ENCODE measurements at regions not wholly inside any gene's neighbourhood (a gene's known extent, or its start where the extent isn't known, plus 50 kb on each side); places are given as distances from the start of the nearest gene placed in this dataset.

DNA sequence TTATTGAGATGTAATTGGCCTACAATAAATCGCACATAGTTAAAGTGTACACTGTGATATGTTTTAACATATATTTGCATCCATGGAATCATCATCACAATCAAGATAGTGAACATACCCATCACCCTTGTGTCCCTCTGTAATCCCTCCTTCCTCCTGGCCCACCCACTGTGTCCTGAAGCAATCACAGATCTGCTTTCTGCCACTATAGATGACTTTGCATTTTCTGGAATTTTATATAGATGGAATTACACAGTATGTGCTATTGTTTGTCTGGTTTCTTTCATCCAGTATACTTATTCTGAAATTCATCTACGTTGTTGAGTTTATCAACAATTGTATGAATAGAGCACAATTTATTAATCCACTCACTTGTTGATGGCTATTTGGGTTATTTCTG lies 181.3 kb downstream of the SNX10 start:
- no peak overlapping the region for H2AFZ ChIP-seq (ENCODE audit: low read length)
- H3K4me3 ChIP-seq (ENCODE audit: low read length) = no peak overlapping the region
- no peak for DNase-seq
- no peaks in the 10 kb centered on the region for H3K9me3 ChIP-seq (ENCODE audit: low read length)
- no peaks in the 10 kb centered on the region for H4K20me1 ChIP-seq (ENCODE audit: insufficient read depth, low read depth, low read length)
- H3K27ac ChIP-seq (ENCODE audit: low read length) = no peak overlapping the region
- no peaks in the 10 kb centered on the region for H3K79me2 ChIP-seq (ENCODE audit: low read length)
- no peaks in the 10 kb centered on the region for H3K9me2 ChIP-seq (replicated peaks; ENCODE audit: insufficient read depth, low read length)
- H3K4me1 ChIP-seq (ENCODE audit: low read length) = no peaks in the 10 kb centered on the region
- no peaks in the 10 kb centered on the region for H3K27me3 ChIP-seq (ENCODE audit: low read length)
- no peaks in the 10 kb centered on the region for H3K36me3 ChIP-seq (ENCODE audit: insufficient read depth, low read length)
- H3K4me2 ChIP-seq (ENCODE audit: low read depth, low read length, poor library complexity, severe bottlenecking) = no peak overlapping the region
- H3K9ac ChIP-seq (ENCODE audit: low read length) = no peak overlapping the region

DNA sequence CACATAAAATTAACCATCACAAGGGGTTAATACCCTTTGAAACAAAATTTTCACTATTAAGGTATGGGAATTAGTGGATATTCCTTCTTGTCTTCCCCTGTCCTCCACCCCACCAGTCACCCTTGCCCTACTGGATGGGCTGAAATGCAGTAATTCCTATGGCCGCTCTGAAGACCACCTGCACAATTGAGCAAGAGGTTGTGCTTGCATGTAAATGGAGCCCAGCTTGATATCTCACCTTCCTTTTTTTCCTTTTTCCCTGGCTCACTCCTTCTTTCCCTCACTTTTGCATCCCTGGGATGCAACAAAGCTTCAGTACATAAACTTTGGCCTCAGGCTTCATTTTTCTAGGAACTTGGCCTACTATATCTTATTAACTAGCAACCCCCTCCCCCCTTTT lies 184.6 kb downstream of the SNX10 start:
- no peak overlapping the region for H3K9ac ChIP-seq (ENCODE audit: low read length)
- no peaks in the 10 kb centered on the region for H3K27me3 ChIP-seq (ENCODE audit: low read length)
- no peaks in the 10 kb centered on the region for H3K79me2 ChIP-seq (ENCODE audit: low read length)
- no peak for DNase-seq
- H3K36me3 ChIP-seq (ENCODE audit: insufficient read depth, low read length) = no peaks in the 10 kb centered on the region
- H3K9me2 ChIP-seq (replicated peaks; ENCODE audit: insufficient read depth, low read length) = no peaks in the 10 kb centered on the region
- no peak overlapping the region for H3K4me2 ChIP-seq (ENCODE audit: low read depth, low read length, poor library complexity, severe bottlenecking)
- no peak overlapping the region for H2AFZ ChIP-seq (ENCODE audit: low read length)
- H3K27ac ChIP-seq (ENCODE audit: low read length) = no peak overlapping the region
- no peaks in the 10 kb centered on the region for H3K9me3 ChIP-seq (ENCODE audit: low read length)
- no peaks in the 10 kb centered on the region for H4K20me1 ChIP-seq (ENCODE audit: insufficient read depth, low read depth, low read length)
- H3K4me1 ChIP-seq (ENCODE audit: low read length) = no peaks in the 10 kb centered on the region
- no peak overlapping the region for H3K4me3 ChIP-seq (ENCODE audit: low read length)

DNA sequence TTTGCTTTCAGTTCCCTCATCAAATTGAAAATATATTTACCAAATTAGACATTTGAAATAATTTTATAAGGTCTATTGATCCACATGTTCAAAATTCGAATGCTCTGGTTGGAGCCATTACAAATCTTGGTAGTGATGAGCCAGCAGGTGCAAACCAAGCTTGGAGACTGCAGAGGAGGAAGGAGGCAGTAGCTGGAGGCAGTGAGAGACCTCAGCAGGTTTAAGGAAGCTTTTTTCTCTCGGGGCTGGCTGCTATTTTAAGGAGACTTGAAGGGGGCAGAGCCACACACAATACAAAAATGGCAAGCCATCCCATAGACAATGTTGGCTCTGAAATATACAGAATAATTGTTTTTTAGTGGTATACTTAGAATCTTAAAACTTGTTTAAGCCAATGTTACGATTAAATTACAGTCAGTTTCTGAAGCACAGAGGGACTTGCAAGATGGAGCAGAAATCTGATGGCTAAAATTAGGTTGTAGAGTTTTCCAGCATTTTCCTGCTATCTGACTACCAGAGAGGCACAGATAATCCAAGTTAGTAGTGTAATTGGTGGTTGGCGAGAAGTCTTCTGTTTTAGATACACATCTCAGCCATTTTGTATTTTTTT lies 185.8 kb downstream of the SNX10 start:
- no peak overlapping the region for H2AFZ ChIP-seq (ENCODE audit: low read length)
- no peak overlapping the region for H3K9ac ChIP-seq (ENCODE audit: low read length)
- H3K9me3 ChIP-seq (ENCODE audit: low read length) = no peaks in the 10 kb centered on the region
- H3K36me3 ChIP-seq (ENCODE audit: insufficient read depth, low read length) = no peaks in the 10 kb centered on the region
- H3K4me3 ChIP-seq (ENCODE audit: low read length) = no peak overlapping the region
- no peak overlapping the region for H3K27ac ChIP-seq (ENCODE audit: low read length)
- H4K20me1 ChIP-seq (ENCODE audit: insufficient read depth, low read depth, low read length) = no peaks in the 10 kb centered on the region
- H3K4me1 ChIP-seq (ENCODE audit: low read length) = no peaks in the 10 kb centered on the region
- H3K9me2 ChIP-seq (replicated peaks; ENCODE audit: insufficient read depth, low read length) = no peaks in the 10 kb centered on the region
- H3K4me2 ChIP-seq (ENCODE audit: low read depth, low read length, poor library complexity, severe bottlenecking) = no peak overlapping the region
- no peaks in the 10 kb centered on the region for H3K79me2 ChIP-seq (ENCODE audit: low read length)
- H3K27me3 ChIP-seq (ENCODE audit: low read length) = no peaks in the 10 kb centered on the region
- DNase-seq = no peak

DNA sequence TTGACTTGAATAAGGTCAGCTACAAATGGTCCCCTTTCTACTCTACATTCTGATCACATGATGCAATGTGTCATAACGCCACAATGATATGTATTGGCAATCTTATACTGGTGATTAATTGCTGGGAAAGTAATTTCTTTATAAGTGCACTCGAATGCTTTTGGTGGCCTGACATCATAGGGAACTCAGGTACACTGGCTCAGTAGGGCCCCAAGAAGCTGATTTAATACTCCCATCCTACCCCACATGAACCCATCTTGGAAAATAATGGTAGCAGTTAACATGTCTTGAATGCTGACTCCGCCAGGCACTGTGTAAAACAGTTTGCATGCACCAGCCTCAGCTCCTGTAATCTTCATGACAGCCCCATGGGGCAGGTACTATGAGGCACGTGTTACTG lies 186.9 kb downstream of the SNX10 start:
- no peaks in the 10 kb centered on the region for H3K36me3 ChIP-seq (ENCODE audit: insufficient read depth, low read length)
- DNase-seq = no peak
- H3K9me3 ChIP-seq (ENCODE audit: low read length) = no peaks in the 10 kb centered on the region
- no peak overlapping the region for H2AFZ ChIP-seq (ENCODE audit: low read length)
- no peaks in the 10 kb centered on the region for H3K4me1 ChIP-seq (ENCODE audit: low read length)
- no peaks in the 10 kb centered on the region for H3K27me3 ChIP-seq (ENCODE audit: low read length)
- H3K4me2 ChIP-seq (ENCODE audit: low read depth, low read length, poor library complexity, severe bottlenecking) = no peak overlapping the region
- no peak overlapping the region for H3K4me3 ChIP-seq (ENCODE audit: low read length)
- H3K9me2 ChIP-seq (replicated peaks; ENCODE audit: insufficient read depth, low read length) = no peaks in the 10 kb centered on the region
- no peak overlapping the region for H3K27ac ChIP-seq (ENCODE audit: low read length)
- H4K20me1 ChIP-seq (ENCODE audit: insufficient read depth, low read depth, low read length) = no peaks in the 10 kb centered on the region
- no peak overlapping the region for H3K9ac ChIP-seq (ENCODE audit: low read length)
- H3K79me2 ChIP-seq (ENCODE audit: low read length) = no peaks in the 10 kb centered on the region

DNA sequence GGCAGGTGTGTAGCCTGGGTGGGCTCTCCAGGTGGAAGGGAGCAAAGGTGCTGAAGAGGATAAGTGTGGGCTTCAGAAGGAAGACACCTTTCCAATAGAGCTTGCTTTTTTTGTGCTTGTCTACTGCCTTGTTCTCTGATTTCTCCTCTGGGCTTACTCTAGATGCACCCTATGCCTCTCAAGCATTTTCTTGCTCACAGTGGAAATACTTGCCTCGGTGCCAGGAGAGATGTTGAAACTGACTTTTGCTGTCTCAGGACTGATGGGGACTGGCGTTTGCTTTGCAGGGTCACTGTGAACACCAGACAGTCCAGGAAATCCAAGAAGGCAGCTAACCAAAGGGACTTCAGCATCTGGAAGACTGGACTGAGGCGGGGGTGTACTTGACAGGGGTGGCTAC lies 187.9 kb downstream of the SNX10 start:
- H3K9ac ChIP-seq (ENCODE audit: low read length) = no peak overlapping the region
- no peaks in the 10 kb centered on the region for H4K20me1 ChIP-seq (ENCODE audit: insufficient read depth, low read depth, low read length)
- DNase-seq = no peak
- H3K9me2 ChIP-seq (replicated peaks; ENCODE audit: insufficient read depth, low read length) = no peaks in the 10 kb centered on the region
- H3K4me2 ChIP-seq (ENCODE audit: low read depth, low read length, poor library complexity, severe bottlenecking) = no peak overlapping the region
- H3K4me1 ChIP-seq (ENCODE audit: low read length) = no peaks in the 10 kb centered on the region
- H3K9me3 ChIP-seq (ENCODE audit: low read length) = no peaks in the 10 kb centered on the region
- no peak overlapping the region for H3K27ac ChIP-seq (ENCODE audit: low read length)
- no peaks in the 10 kb centered on the region for H3K27me3 ChIP-seq (ENCODE audit: low read length)
- no peak overlapping the region for H3K4me3 ChIP-seq (ENCODE audit: low read length)
- no peaks in the 10 kb centered on the region for H3K36me3 ChIP-seq (ENCODE audit: insufficient read depth, low read length)
- H2AFZ ChIP-seq (ENCODE audit: low read length) = no peak overlapping the region
- no peaks in the 10 kb centered on the region for H3K79me2 ChIP-seq (ENCODE audit: low read length)

DNA sequence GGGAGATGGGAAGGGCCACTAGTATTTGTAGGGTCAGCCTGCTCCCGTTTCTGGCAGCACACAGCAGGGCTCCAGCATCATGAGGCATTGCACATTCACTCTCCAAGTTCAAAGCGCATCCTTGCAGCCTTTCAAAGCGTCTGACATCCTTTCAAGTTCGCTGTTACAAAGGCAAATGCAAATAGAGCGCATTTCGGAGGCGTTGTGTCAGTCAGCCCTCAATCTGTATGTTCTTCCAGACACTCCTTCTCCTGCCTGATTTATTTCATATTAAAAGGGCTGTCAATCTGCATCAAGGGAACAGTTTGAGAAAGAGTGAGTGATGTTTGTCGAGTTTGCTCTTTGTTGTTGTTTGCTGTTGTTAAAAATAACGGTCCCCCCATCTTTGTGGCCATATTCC lies 188.5 kb downstream of the SNX10 start:
- no peaks in the 10 kb centered on the region for H3K9me2 ChIP-seq (replicated peaks; ENCODE audit: insufficient read depth, low read length)
- H3K27ac ChIP-seq (ENCODE audit: low read length) = no peak overlapping the region
- H2AFZ ChIP-seq (ENCODE audit: low read length) = no peak overlapping the region
- no peaks in the 10 kb centered on the region for H3K4me1 ChIP-seq (ENCODE audit: low read length)
- no peaks in the 10 kb centered on the region for H4K20me1 ChIP-seq (ENCODE audit: insufficient read depth, low read depth, low read length)
- no peaks in the 10 kb centered on the region for H3K27me3 ChIP-seq (ENCODE audit: low read length)
- H3K9ac ChIP-seq (ENCODE audit: low read length) = no peak overlapping the region
- no peak overlapping the region for H3K4me2 ChIP-seq (ENCODE audit: low read depth, low read length, poor library complexity, severe bottlenecking)
- H3K79me2 ChIP-seq (ENCODE audit: low read length) = no peaks in the 10 kb centered on the region
- no peak overlapping the region for H3K4me3 ChIP-seq (ENCODE audit: low read length)
- DNase-seq = no peak
- no peaks in the 10 kb centered on the region for H3K9me3 ChIP-seq (ENCODE audit: low read length)
- no peaks in the 10 kb centered on the region for H3K36me3 ChIP-seq (ENCODE audit: insufficient read depth, low read length)

DNA sequence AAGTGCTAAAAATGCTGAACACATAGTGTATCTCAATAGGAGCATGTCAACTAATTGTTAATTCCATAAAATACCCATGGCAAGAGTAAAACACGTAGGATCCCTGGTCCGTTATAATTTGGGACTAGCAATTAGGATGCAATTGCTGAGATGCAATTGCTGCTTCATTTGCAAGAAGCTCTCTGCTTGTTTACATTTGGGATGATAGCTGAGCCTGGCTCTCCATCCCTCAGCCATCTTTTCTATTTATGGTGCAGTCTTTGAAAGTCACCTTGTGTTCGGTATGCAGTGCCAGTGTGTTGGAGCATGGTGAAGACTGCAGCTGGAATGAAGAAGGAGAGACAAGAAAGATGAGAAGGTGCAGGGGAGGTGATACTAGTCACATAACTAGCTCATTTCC lies 191.3 kb downstream of the SNX10 start:
- no peak for DNase-seq
- Histone ChIP-seq H3K4me3 (ENCODE audit: low read length) (no peak overlapping the region), H3K9me2 (replicated peaks; ENCODE audit: insufficient read depth, low read length) (no peaks in the 10 kb centered on the region), H3K79me2 (ENCODE audit: low read length) (no peaks in the 10 kb centered on the region), H3K4me1 (ENCODE audit: low read length) (no peaks in the 10 kb centered on the region), H3K36me3 (ENCODE audit: insufficient read depth, low read length) (no peaks in the 10 kb centered on the region), H2AFZ (ENCODE audit: low read length) (no peak overlapping the region), H3K9me3 (ENCODE audit: low read length) (no peaks in the 10 kb centered on the region), H3K4me2 (ENCODE audit: low read depth, low read length, poor library complexity, severe bottlenecking) (no peak overlapping the region), H3K27ac (ENCODE audit: low read length) (no peak overlapping the region), H4K20me1 (ENCODE audit: insufficient read depth, low read depth, low read length) (no peaks in the 10 kb centered on the region), H3K9ac (ENCODE audit: low read length) (no peak overlapping the region), H3K27me3 (ENCODE audit: low read length) (no peaks in the 10 kb centered on the region)

DNA sequence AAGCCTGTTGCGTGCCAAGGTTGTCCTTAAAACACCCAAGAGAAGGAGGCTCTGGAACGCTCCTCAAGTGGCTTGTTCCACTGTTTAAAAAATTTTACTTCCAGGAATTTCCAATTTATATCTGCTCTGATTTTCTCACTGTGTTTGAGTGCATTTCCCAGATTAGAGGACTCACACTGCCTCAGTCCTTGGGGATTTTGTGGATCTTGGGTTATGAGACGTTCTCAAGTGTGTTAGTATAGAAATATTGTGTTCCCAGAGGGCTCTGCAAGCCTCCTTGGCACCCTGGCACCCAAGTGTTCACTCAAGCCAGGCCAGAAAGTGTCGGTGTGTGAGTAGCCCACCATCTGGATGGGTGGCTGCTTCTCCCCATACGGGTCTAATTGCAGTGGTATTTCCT lies 192.2 kb downstream of the SNX10 start:
- no peaks in the 10 kb centered on the region for H3K4me1 ChIP-seq (ENCODE audit: low read length)
- H3K79me2 ChIP-seq (ENCODE audit: low read length) = no peaks in the 10 kb centered on the region
- no peak overlapping the region for H2AFZ ChIP-seq (ENCODE audit: low read length)
- DNase-seq = no peak
- H3K4me3 ChIP-seq (ENCODE audit: low read length) = no peak overlapping the region
- H3K27ac ChIP-seq (ENCODE audit: low read length) = no peak overlapping the region
- no peaks in the 10 kb centered on the region for H3K9me3 ChIP-seq (ENCODE audit: low read length)
- H3K27me3 ChIP-seq (ENCODE audit: low read length) = no peaks in the 10 kb centered on the region
- H3K9ac ChIP-seq (ENCODE audit: low read length) = no peak overlapping the region
- no peaks in the 10 kb centered on the region for H4K20me1 ChIP-seq (ENCODE audit: insufficient read depth, low read depth, low read length)
- no peak overlapping the region for H3K4me2 ChIP-seq (ENCODE audit: low read depth, low read length, poor library complexity, severe bottlenecking)
- no peaks in the 10 kb centered on the region for H3K36me3 ChIP-seq (ENCODE audit: insufficient read depth, low read length)
- no peaks in the 10 kb centered on the region for H3K9me2 ChIP-seq (replicated peaks; ENCODE audit: insufficient read depth, low read length)
